ENCODE measurements at regions not wholly inside any gene's neighbourhood (a gene's known extent, or its start where the extent isn't known, plus 50 kb on each side); places are given as distances from the start of the nearest gene placed in this dataset.

GRCh38 chr12:19694627-19695026, 255.3 kb downstream of the AEBP2 start:
- no peak overlapping the region for H3K27ac ChIP-seq

GRCh38 chr12:19695244-19696098, 256.2 kb downstream of the AEBP2 start:
- Histone ChIP-seq H3K9me3 (replicated peaks) (no peaks in the 10 kb centered on the region), H3K27ac (no peak overlapping the region), H3K36me3 (no peaks in the 10 kb centered on the region), H3K4me1 (replicated peaks) (no peaks in the 10 kb centered on the region), H3K27me3 (replicated peaks) (no peaks in the 10 kb centered on the region), H3K4me3 (no peak overlapping the region)
- no peak for DNase-seq (ENCODE audit: low read depth in 1 of 2, low spot score in 2 of 2)

More at GRCh38 chr12:19694627-19695026, 255.3 kb downstream of the AEBP2 start:
- H3K4me3 ChIP-seq: no peak overlapping the region
- no peaks in the 10 kb centered on the region for H3K4me1 ChIP-seq (replicated peaks)
- H3K9me3 ChIP-seq (replicated peaks): no peaks in the 10 kb centered on the region
- DNase-seq (ENCODE audit: low read depth in 1 of 2, low spot score in 2 of 2): no peak
- H3K27me3 ChIP-seq (replicated peaks): no peaks in the 10 kb centered on the region
- no peaks in the 10 kb centered on the region for H3K36me3 ChIP-seq

- H3K9me3 ChIP-seq (replicated peaks): no peaks in the 10 kb centered on the region
- H3K4me3 ChIP-seq: no peak overlapping the region
- no peak overlapping the region for H3K27ac ChIP-seq
- no peaks in the 10 kb centered on the region for H3K4me1 ChIP-seq (replicated peaks)
- H3K36me3 ChIP-seq: no peaks in the 10 kb centered on the region
- no peak for DNase-seq (ENCODE audit: low read depth in 1 of 2, low spot score in 2 of 2)
- H3K27me3 ChIP-seq (replicated peaks): no peaks in the 10 kb centered on the region
These were observed 261.7 kb downstream of the AEBP2 start for GRCh38 chr12:19700969-19701368.

- no peak overlapping the region for H3K27ac ChIP-seq
- no peaks in the 10 kb centered on the region for H3K27me3 ChIP-seq (replicated peaks)
- no peak for DNase-seq (ENCODE audit: low read depth in 1 of 2, low spot score in 2 of 2)
- no peak overlapping the region for H3K4me3 ChIP-seq
- H3K9me3 ChIP-seq (replicated peaks): no peaks in the 10 kb centered on the region
- H3K36me3 ChIP-seq: no peaks in the 10 kb centered on the region
- H3K4me1 ChIP-seq (replicated peaks): peaks cover 6% of the 10 kb centered on the region
These were observed 265.7 kb downstream of the AEBP2 start for GRCh38 chr12:19704966-19705365.

GRCh38 chr12:19706936-19707335, 267.6 kb downstream of the AEBP2 start:
- Histone ChIP-seq H3K9me3 (replicated peaks) (no peaks in the 10 kb centered on the region), H3K36me3 (no peaks in the 10 kb centered on the region), H3K4me3 (no peak overlapping the region), H3K27me3 (replicated peaks) (no peaks in the 10 kb centered on the region), H3K4me1 (replicated peaks) (peaks cover 14% of the 10 kb centered on the region), H3K27ac (no peak overlapping the region)
- DNase-seq (ENCODE audit: low read depth in 1 of 2, low spot score in 2 of 2): no peak

GRCh38 chr12:19707948-19708409, 268.7 kb downstream of the AEBP2 start:
- H3K36me3 ChIP-seq: no peaks in the 10 kb centered on the region
- H3K27me3 ChIP-seq (replicated peaks): no peaks in the 10 kb centered on the region
- no peak overlapping the region for H3K4me3 ChIP-seq
- H3K4me1 ChIP-seq (replicated peaks): peaks cover 23% of the 10 kb centered on the region
- no peak overlapping the region for H3K27ac ChIP-seq
- peak in 1 of 2 experiments; percentile 33 for DNase-seq (ENCODE audit: low read depth in 1 of 2, low spot score in 2 of 2)
- H3K9me3 ChIP-seq (replicated peaks): 0 out of 2 replicates have a peak, but pooled peaks cover 2% of the 10 kb centered on the region

- Histone ChIP-seq H3K36me3 (no peaks in the 10 kb centered on the region), H3K9me3 (replicated peaks) (0 out of 2 replicates have a peak, but pooled peaks cover 2% of the 10 kb centered on the region), H3K4me3 (no peak overlapping the region), H3K27me3 (replicated peaks) (no peaks in the 10 kb centered on the region), H3K4me1 (replicated peaks) (peaks cover 23% of the 10 kb centered on the region), H3K27ac (no peak overlapping the region)
- DNase-seq (ENCODE audit: low read depth in 1 of 2, low spot score in 2 of 2): no peak
These were observed 270.6 kb downstream of the AEBP2 start for GRCh38 chr12:19709889-19710288.

GRCh38 chr12:19710811-19711793, 271.8 kb downstream of the AEBP2 start:
- Histone ChIP-seq H3K27ac (peak overlapping the region; percentile 74), H3K4me3 (no peak overlapping the region), H3K27me3 (replicated peaks) (no peaks in the 10 kb centered on the region), H3K36me3 (no peaks in the 10 kb centered on the region), H3K9me3 (replicated peaks) (0 out of 2 replicates have a peak, but pooled peaks cover 2% of the 10 kb centered on the region), H3K4me1 (replicated peaks) (peaks cover 23% of the 10 kb centered on the region)
- no peak for DNase-seq (ENCODE audit: low read depth in 1 of 2, low spot score in 2 of 2)

GRCh38 chr12:19712041-19712440, 272.7 kb downstream of the AEBP2 start:
- Histone ChIP-seq H3K36me3 (no peaks in the 10 kb centered on the region), H3K4me1 (replicated peaks) (peaks cover 23% of the 10 kb centered on the region), H3K4me3 (no peak overlapping the region), H3K27me3 (replicated peaks) (no peaks in the 10 kb centered on the region), H3K9me3 (replicated peaks) (0 out of 2 replicates have a peak, but pooled peaks cover 2% of the 10 kb centered on the region), H3K27ac (peak overlapping the region; percentile 74)
- DNase-seq (ENCODE audit: low read depth in 1 of 2, low spot score in 2 of 2): peak in 1 of 2 experiments; percentile 41

GRCh38 chr12:19718401-19718800, 279.1 kb downstream of the AEBP2 start:
- Histone ChIP-seq H3K4me1 (replicated peaks) (no peaks in the 10 kb centered on the region), H3K27me3 (replicated peaks) (no peaks in the 10 kb centered on the region), H3K27ac (no peak overlapping the region), H3K36me3 (no peaks in the 10 kb centered on the region), H3K9me3 (replicated peaks) (no peaks in the 10 kb centered on the region), H3K4me3 (no peak overlapping the region)
- DNase-seq (ENCODE audit: low read depth in 1 of 2, low spot score in 2 of 2): no peak

- DNase-seq (ENCODE audit: low read depth in 1 of 2, low spot score in 2 of 2): no peak
- H3K27me3 ChIP-seq (replicated peaks): no peaks in the 10 kb centered on the region
- no peaks in the 10 kb centered on the region for H3K9me3 ChIP-seq (replicated peaks)
- no peak overlapping the region for H3K27ac ChIP-seq
- H3K4me1 ChIP-seq (replicated peaks): no peaks in the 10 kb centered on the region
- no peak overlapping the region for H3K4me3 ChIP-seq
- no peaks in the 10 kb centered on the region for H3K36me3 ChIP-seq
These were observed 280.4 kb downstream of the AEBP2 start for GRCh38 chr12:19719672-19720071.

- Histone ChIP-seq H3K4me3 (no peak overlapping the region), H3K9me3 (replicated peaks) (no peaks in the 10 kb centered on the region), H3K27ac (no peak overlapping the region), H3K4me1 (replicated peaks) (no peaks in the 10 kb centered on the region), H3K27me3 (replicated peaks) (no peaks in the 10 kb centered on the region), H3K36me3 (no peaks in the 10 kb centered on the region)
- DNase-seq (ENCODE audit: low read depth in 1 of 2, low spot score in 2 of 2): no peak
These were observed 286.8 kb downstream of the AEBP2 start for GRCh38 chr12:19726122-19726521.

- Histone ChIP-seq H3K27ac (no peak overlapping the region), H3K36me3 (no peaks in the 10 kb centered on the region), H3K4me3 (no peak overlapping the region), H3K27me3 (replicated peaks) (no peaks in the 10 kb centered on the region), H3K9me3 (replicated peaks) (no peaks in the 10 kb centered on the region), H3K4me1 (replicated peaks) (no peaks in the 10 kb centered on the region)
- DNase-seq (ENCODE audit: low read depth in 1 of 2, low spot score in 2 of 2): no peak
These were observed 287.3 kb downstream of the AEBP2 start for GRCh38 chr12:19726592-19726991.
